AG09319 (cell line): ENCODE measurements at regions not wholly inside any gene's neighbourhood (a gene's known extent, or its start where the extent isn't known, plus 50 kb on each side); places are given as distances from the start of the nearest gene placed in this dataset.

Source experiments
- DNase-seq: peaks from one replicate; pipeline ENCODE4 v3.0.0-alpha.2; 2010; ENCODE audit warnings: low read depth; ENCODE audit errors: extremely low read depth
- CTCF ChIP-seq: IDR thresholded peaks from 2 replicates; pipeline ENCODE4 v1.5.1; 2011; ENCODE audit warnings: low read depth, mild to moderate bottlenecking, inconsistent platforms, low read length, moderate library complexity

DNA sequence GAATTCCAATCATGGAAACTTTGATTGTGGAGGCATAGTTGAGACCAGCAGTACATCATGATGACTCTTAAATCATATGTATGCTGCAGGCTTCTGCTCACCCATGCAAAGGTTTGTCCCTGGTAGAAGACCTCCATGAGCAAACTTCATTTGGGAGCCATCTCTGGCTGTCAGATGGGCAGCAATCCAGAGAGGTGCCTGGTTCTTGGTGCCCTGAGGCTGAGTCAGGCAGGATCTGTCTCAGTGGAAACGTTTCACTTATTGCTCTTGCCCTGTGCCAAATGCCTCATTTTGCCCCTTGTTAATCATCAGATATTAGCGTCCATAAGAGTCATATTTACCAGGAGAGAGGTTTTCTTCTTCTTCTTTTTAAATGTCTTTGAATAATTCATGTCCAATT is 151.5 kb upstream of the CELF4 start:
- no peak for TF ChIP-seq CTCF

GRCh38 chr18:37716106-37716735 is 150.6 kb upstream of the CELF4 start:
- no peak for TF ChIP-seq CTCF
- DNase-seq = no peak

More for the DNA sequence above, 151.5 kb upstream of the CELF4 start:
- no peak for DNase-seq

- no peak for TF ChIP-seq CTCF
- DNase-seq = no peak
Observed at GRCh38 chr18:37714691-37715090, 149.1 kb upstream of the CELF4 start.

DNA sequence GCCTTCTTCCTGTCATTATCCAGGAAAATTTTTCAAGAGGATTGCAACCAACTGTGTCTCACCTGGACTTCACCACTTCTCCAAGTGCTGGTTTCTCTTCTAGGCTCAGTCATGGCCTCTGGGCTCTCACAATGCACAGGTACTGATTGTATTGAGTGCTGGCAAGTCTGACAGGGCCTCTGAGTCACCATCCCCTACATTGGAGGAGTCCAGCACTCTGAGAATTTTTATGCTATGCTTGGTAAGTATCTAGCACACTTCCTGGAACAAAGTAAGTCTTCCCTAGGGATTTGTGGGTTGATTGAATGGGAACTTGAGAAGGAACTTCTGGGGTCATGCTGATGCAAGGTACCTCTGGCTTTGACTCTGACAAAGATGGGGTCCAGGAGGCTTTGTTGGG is 147.2 kb upstream of the CELF4 start:
- no peak for DNase-seq
- no peak for TF ChIP-seq CTCF

- TF ChIP-seq CTCF = no peak
- no peak for DNase-seq
Observed at GRCh38 chr18:37711766-37712505, 146.3 kb upstream of the CELF4 start.

- DNase-seq = no peak
- TF ChIP-seq CTCF = no peak
Observed at GRCh38 chr18:37710726-37711125, 145.1 kb upstream of the CELF4 start.

DNA sequence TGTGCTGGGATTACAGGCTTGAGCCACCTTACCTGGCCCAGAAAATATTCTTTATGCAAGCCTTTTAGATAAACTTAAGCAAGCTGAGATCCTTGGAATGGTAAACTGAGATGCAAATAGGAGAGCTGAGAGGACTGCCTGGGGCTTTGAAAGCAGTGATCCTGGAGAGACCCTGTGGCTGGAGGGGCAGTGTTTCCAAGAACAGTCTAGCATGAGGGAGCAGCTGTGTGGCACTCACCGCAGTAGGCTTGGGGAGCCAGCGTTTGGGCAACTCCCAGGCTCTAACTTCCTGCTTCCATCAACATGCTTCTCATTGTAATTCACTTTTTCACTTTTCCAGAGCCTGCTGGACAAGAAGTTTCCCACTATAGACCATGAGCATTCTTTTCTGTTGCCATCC is 144.1 kb upstream of the CELF4 start:
- DNase-seq = no peak
- TF ChIP-seq CTCF = no peak
